ENCODE measurements at regions not wholly inside any gene's neighbourhood (a gene's known extent, or its start where the extent isn't known, plus 50 kb on each side); places are given as distances from the start of the nearest gene placed in this dataset.

DNA sequence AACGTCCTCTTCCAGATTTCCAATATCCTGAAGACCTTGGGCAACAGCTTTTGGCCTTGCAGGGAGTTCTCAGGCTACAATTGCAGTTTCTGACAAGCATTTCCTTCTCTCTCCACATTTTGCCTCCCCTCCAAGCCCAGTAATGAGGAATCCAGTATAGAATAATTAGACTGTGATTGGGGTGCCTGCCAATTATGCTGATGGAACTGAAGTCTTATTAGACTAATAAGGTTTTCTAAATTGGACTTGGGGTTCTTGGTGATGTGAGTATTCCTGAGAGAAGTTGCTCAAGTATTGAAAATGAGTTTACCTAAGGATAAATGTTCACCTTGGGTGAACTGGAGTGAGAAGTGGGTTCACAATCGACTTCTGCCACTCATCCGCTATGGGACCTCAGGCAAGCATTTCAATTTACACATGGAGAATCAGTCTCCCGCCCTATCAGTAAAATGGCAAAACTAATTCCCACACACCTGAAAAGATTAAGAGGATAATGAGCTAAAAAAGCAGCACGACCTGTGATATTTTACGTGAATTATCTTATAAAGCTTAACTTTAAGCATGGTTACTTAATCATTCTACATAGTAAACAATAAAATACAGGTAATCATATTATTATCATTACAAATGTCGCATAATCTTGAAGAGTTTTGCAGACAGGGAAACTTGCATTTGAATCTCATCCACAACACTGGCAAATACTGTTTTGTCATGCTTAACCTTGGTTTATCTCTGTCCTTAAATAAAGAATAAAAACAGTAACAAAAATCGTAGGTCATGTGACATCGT lies 628.0 kb downstream of the TMEM114 start:
- TF ChIP-seq, protein P1, sequence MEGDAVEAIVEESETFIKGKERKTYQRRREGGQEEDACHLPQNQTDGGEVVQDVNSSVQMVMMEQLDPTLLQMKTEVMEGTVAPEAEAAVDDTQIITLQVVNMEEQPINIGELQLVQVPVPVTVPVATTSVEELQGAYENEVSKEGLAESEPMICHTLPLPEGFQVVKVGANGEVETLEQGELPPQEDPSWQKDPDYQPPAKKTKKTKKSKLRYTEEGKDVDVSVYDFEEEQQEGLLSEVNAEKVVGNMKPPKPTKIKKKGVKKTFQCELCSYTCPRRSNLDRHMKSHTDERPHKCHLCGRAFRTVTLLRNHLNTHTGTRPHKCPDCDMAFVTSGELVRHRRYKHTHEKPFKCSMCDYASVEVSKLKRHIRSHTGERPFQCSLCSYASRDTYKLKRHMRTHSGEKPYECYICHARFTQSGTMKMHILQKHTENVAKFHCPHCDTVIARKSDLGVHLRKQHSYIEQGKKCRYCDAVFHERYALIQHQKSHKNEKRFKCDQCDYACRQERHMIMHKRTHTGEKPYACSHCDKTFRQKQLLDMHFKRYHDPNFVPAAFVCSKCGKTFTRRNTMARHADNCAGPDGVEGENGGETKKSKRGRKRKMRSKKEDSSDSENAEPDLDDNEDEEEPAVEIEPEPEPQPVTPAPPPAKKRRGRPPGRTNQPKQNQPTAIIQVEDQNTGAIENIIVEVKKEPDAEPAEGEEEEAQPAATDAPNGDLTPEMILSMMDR (IDR thresholded peaks at IDR 0.05; ENCODE audit: poor library complexity) = no peak
- TF ChIP-seq EZH2phosphoT487 (IDR thresholded peaks at IDR 0.05; ENCODE audit: low read depth, severe bottlenecking, unreplicated experiment) (no peak), EZH2 (IDR thresholded peaks at IDR 0.05; ENCODE audit: borderline replicate concordance) (no peak)
- no peaks in the 10 kb centered on the region for H3K4me1 ChIP-seq (ENCODE audit: insufficient read depth)
- WGBS (ENCODE audit: low lambda C conversion rate, missing lambda C conversion rate) = 84% methylated on average over 9 of the region's 9 CpGs
- H3K27me3 ChIP-seq = no peaks in the 10 kb centered on the region
- no peaks in the 10 kb centered on the region for H3K9me2 ChIP-seq (replicated peaks; ENCODE audit: insufficient read depth)
- no peak for DNase-seq (ENCODE audit: low spot score)
- no peak overlapping the region for H3K27ac ChIP-seq
- H4K20me1 ChIP-seq (ENCODE audit: insufficient read depth, poor library complexity, severe bottlenecking) = no peaks in the 10 kb centered on the region
- no peak overlapping the region for H3K4me3 ChIP-seq
- H3K36me3 ChIP-seq (replicated peaks; ENCODE audit: insufficient read depth, low read depth) = no peaks in the 10 kb centered on the region
- no peak overlapping the region for H3K4me2 ChIP-seq
- no peaks in the 10 kb centered on the region for H3K79me2 ChIP-seq
- no peaks in the 10 kb centered on the region for H3K9me3 ChIP-seq (ENCODE audit: low read depth)
- H2AFZ ChIP-seq = no peak overlapping the region

DNA sequence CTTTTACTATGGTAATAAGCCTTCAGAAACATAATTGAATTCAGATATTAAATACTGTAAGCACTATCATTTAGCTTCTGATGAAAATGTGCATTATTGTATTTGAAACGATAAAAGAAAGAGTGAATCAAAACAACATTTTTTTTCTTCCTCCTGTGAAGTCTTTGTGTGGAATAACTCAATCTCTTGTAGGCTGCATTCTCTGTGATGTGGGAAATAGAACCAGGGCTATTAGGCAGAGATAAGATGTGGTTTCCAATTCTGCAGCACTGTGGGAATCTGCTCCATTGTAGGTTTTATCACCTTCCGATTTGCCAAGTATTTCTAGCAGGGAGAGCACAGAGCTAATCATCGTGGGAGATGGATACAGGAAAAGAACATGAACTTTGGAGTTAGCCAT lies 624.5 kb downstream of the RBFOX1 start:
- no peaks in the 10 kb centered on the region for H3K9me2 ChIP-seq (replicated peaks; ENCODE audit: insufficient read depth)
- TF ChIP-seq, protein P1 (IDR thresholded peaks at IDR 0.05; ENCODE audit: poor library complexity) = no peak
- no peak for TF ChIP-seq EZH2phosphoT487 (IDR thresholded peaks at IDR 0.05; ENCODE audit: low read depth, severe bottlenecking, unreplicated experiment)
- TF ChIP-seq EZH2 (IDR thresholded peaks at IDR 0.05; ENCODE audit: borderline replicate concordance) = no peak
- no peak overlapping the region for H3K4me3 ChIP-seq
- no peak overlapping the region for H3K27ac ChIP-seq
- H3K27me3 ChIP-seq = no peaks in the 10 kb centered on the region
- H3K9me3 ChIP-seq (ENCODE audit: low read depth) = no peaks in the 10 kb centered on the region
- DNase-seq (ENCODE audit: low spot score) = no peak
- no peak overlapping the region for H3K4me2 ChIP-seq
- 60% methylated on average over 3 of the region's 3 CpGs for WGBS (ENCODE audit: low lambda C conversion rate, missing lambda C conversion rate)
- H3K4me1 ChIP-seq (ENCODE audit: insufficient read depth) = no peaks in the 10 kb centered on the region
- no peaks in the 10 kb centered on the region for H3K79me2 ChIP-seq
- H4K20me1 ChIP-seq (ENCODE audit: insufficient read depth, poor library complexity, severe bottlenecking) = no peaks in the 10 kb centered on the region
- H3K36me3 ChIP-seq (replicated peaks; ENCODE audit: insufficient read depth, low read depth) = no peaks in the 10 kb centered on the region
- no peak overlapping the region for H2AFZ ChIP-seq

DNA sequence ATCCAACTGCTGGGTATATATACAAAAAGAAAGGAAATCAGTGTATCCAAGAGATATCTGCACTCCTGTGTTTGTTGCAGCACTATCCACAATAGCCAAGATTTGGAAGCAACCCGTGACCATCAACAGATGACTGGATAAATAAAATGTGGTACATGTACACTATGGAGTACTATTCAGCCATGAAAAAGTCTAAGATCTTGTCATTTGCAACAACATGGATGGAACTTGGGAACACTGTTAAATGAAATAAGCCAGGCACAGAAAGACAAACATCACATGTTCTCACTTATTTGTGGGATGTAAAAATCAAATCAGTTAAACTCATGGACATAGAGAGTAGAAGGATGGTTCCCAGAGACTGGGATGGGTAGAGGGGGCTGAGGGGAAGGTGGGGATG lies 620.7 kb downstream of the RBFOX1 start:
- 81% methylated on average over 1 of the region's 1 CpG for WGBS (ENCODE audit: low lambda C conversion rate, missing lambda C conversion rate)
- TF ChIP-seq, protein P1 (IDR thresholded peaks at IDR 0.05; ENCODE audit: poor library complexity) = no peak
- TF ChIP-seq EZH2 (IDR thresholded peaks at IDR 0.05; ENCODE audit: borderline replicate concordance) = no peak
- TF ChIP-seq EZH2phosphoT487 (IDR thresholded peaks at IDR 0.05; ENCODE audit: low read depth, severe bottlenecking, unreplicated experiment) = no peak

More for the DNA sequence above, 620.7 kb downstream of the RBFOX1 start:
- Histone ChIP-seq H3K9me2 (replicated peaks; ENCODE audit: insufficient read depth) (no peaks in the 10 kb centered on the region), H3K4me1 (ENCODE audit: insufficient read depth) (no peaks in the 10 kb centered on the region), H4K20me1 (ENCODE audit: insufficient read depth, poor library complexity, severe bottlenecking) (no peaks in the 10 kb centered on the region), H3K9me3 (ENCODE audit: low read depth) (no peaks in the 10 kb centered on the region), H3K4me2 (no peak overlapping the region), H3K27me3 (no peaks in the 10 kb centered on the region), H2AFZ (no peak overlapping the region), H3K79me2 (no peaks in the 10 kb centered on the region), H3K4me3 (no peak overlapping the region), H3K36me3 (replicated peaks; ENCODE audit: insufficient read depth, low read depth) (no peaks in the 10 kb centered on the region), H3K27ac (no peak overlapping the region)
- no peak for DNase-seq (ENCODE audit: low spot score)
